Panc1 (cell line): ENCODE measurements at regions not wholly inside any gene's neighbourhood (a gene's known extent, or its start where the extent isn't known, plus 50 kb on each side); places are given as distances from the start of the nearest gene placed in this dataset.

Source experiments
- ATAC-seq: fragments of 200-7000 bp; cut with Tn5 transposase; 2 replicates; pipeline ENCODE4 v1.9.1; 2020; ENCODE audit warnings: mild to moderate bottlenecking, moderate library complexity
- BruUV-seq: library from RNA; stranded (reverse); fragments of 400-500 nt; replicated peaks from 2 replicates; lab custom pipeline; 2021; lab: Mats Ljungman, UMichigan
- CTCF ChIA-PET: fragments of 300-600 bp; sonication (Branson Sonifier 250); formaldehyde crosslinking; loops from one replicate; lab custom pipeline; 2022; ENCODE audit warnings: antibody characterized with exemption; lab: Charles Lee
- POLR2A ChIA-PET: fragments of 300-600 bp; sonication (Branson Sonifier 250); formaldehyde crosslinking; loops from one replicate; lab custom pipeline; 2022; ENCODE audit warnings: antibody characterized with exemption; lab: Charles Lee
- DNase-seq: peaks from one replicate; pipeline ENCODE4 v3.0.0-alpha.2; 2010; ENCODE audit warnings: low read depth, low spot score
- H3K27ac ChIP-seq: 2 replicates; pipeline ENCODE4 v1.5.1; 2011; ENCODE audit warnings: mild to moderate bottlenecking, low read length, inconsistent platforms
- H3K27me3 ChIP-seq: fragments of 200-500 bp; sonication (Bioruptor generic); 2 replicates; pipeline ENCODE4 v1.6.0; 2014; ENCODE audit warnings: low read length, inconsistent platforms; ENCODE audit not compliant: control insufficient read depth, insufficient read depth
- H3K36me3 ChIP-seq: fragments of 200-500 bp; sonication (Bioruptor generic); 2 replicates; pipeline ENCODE4 v1.5.1; 2014; ENCODE audit warnings: inconsistent platforms, mild to moderate bottlenecking, low read length, moderate library complexity; ENCODE audit not compliant: control insufficient read depth, insufficient read depth
- H3K4me1 ChIP-seq: 2 replicates; pipeline ENCODE4 v1.5.1; 2011; ENCODE audit warnings: inconsistent platforms, mild to moderate bottlenecking, low read length, moderate library complexity; ENCODE audit not compliant: control insufficient read depth, insufficient read depth
- H3K4me3 ChIP-seq, 2 experiments: 2 replicates each; pipeline ENCODE4 v1.5.1; 2011 to 2012; ENCODE audit warnings: low read depth in 2 of 2, low read length in 2 of 2, mild to moderate bottlenecking in 2 of 2, inconsistent platforms in 1 of 2, moderate library complexity in 1 of 2
- H3K9me3 ChIP-seq: fragments of 200-500 bp; sonication (Bioruptor generic); 2 replicates; pipeline ENCODE4 v1.5.1; 2014; ENCODE audit warnings: low read depth, mild to moderate bottlenecking, inconsistent platforms, low read length, moderate library complexity; ENCODE audit not compliant: control insufficient read depth, insufficient read depth
- CTCF ChIP-seq: fragments of 450-650 bp; IDR thresholded peaks from 2 replicates; pipeline ENCODE4 v1.5.1; 2017; ENCODE audit warnings: mild to moderate bottlenecking
- POLR2AphosphoS5 ChIP-seq: IDR thresholded peaks from 2 replicates; pipeline ENCODE4 v1.6.1; 2012; ENCODE audit warnings: mild to moderate bottlenecking, low read depth, low read length, moderate library complexity
- REST ChIP-seq, 2 experiments: IDR thresholded peaks; 2 replicates each; pipeline ENCODE4 v1.6.1; 2011 to 2012; ENCODE audit warnings: low read depth in 2 of 2, control low read depth in 1 of 2, low read length in 1 of 2, mild to moderate bottlenecking in 1 of 2, moderate library complexity in 1 of 2; ENCODE audit not compliant: insufficient read depth in 1 of 2
- SIN3A ChIP-seq: IDR thresholded peaks from 2 replicates; pipeline ENCODE4 v1.6.1; 2012; ENCODE audit warnings: low read depth, mild to moderate bottlenecking, low read length, moderate library complexity, borderline replicate concordance; ENCODE audit not compliant: insufficient read depth
- TCF7L2 ChIP-seq: IDR thresholded peaks from 2 replicates; pipeline ENCODE4 v1.6.1; 2011; ENCODE audit warnings: mild to moderate bottlenecking, low read depth, low read length, inconsistent platforms
- in situ Hi-C: cut with HindIII; loops from 2 replicates; pipeline ENCODE4 v1.10.0; 2016; ENCODE audit warnings: low sequenced_read_pairs, low pct_unique_long_range_greater_than_20kb
- intact Hi-C: fragments of 100-400 bp; cut with micrococcal nuclease; formaldehyde crosslinking; loops from one replicate; pipeline ENCODE4 v1.10.0; 2022; ENCODE audit not compliant: unreplicated experiment

GRCh38 chr13:105925496-105925895 lies 610.0 kb downstream of the EFNB2 start:
- Histone ChIP-seq H3K27me3 (no peaks in the 10 kb centered on the region), H3K4me3 (no peak overlapping the region), H3K27ac (no peak overlapping the region), H3K9me3 (no peaks in the 10 kb centered on the region), H3K36me3 (no peaks in the 10 kb centered on the region), H3K4me1 (no peaks in the 10 kb centered on the region)
- ChIA-PET CTCF (no interaction called here), POLR2A (interaction anchor here (0.7 kb wide), 1 partner anchor 170 kb away, joined by 10 read pairs; no protein-coding TSS in a partner anchor)
- TF ChIP-seq CTCF (no peak), TCF7L2 (no peak), SIN3A (no peak), REST (IDR thresholded peaks at IDR 0.05; ENCODE audit: insufficient read depth in 1 of 2, low read depth in 2 of 2, low read length in 1 of 2) (no peak), POLR2AphosphoS5 (no peak)
- no peak for DNase-seq
- in situ Hi-C loops = no loop called here
- intact Hi-C loops = no loop called here
- BruUV-seq = no TSS peak
- no peak for ATAC-seq

GRCh38 chr13:105921711-105922110 lies 613.8 kb downstream of the EFNB2 start:
- Histone ChIP-seq H3K4me1 (no peaks in the 10 kb centered on the region), H3K27me3 (no peaks in the 10 kb centered on the region), H3K9me3 (no peaks in the 10 kb centered on the region), H3K27ac (no peak overlapping the region), H3K36me3 (no peaks in the 10 kb centered on the region), H3K4me3 (no peak overlapping the region)
- CTCF ChIA-PET = interaction anchor here (0.6 kb wide), 1 partner anchor 53 kb away, joined by 7 read pairs; no protein-coding TSS in a partner anchor
- intact Hi-C loops = no loop called here
- TF ChIP-seq SIN3A (no peak), TCF7L2 (no peak), POLR2AphosphoS5 (no peak), CTCF (no peak)
- in situ Hi-C loops = no loop called here
- DNase-seq (no peak), ATAC-seq (no peak)
- no TSS peak for BruUV-seq
- POLR2A ChIA-PET = no interaction called here
